ENCODE measurements at regions not wholly inside any gene's neighbourhood (a gene's known extent, or its start where the extent isn't known, plus 50 kb on each side); places are given as distances from the start of the nearest gene placed in this dataset.

DNA sequence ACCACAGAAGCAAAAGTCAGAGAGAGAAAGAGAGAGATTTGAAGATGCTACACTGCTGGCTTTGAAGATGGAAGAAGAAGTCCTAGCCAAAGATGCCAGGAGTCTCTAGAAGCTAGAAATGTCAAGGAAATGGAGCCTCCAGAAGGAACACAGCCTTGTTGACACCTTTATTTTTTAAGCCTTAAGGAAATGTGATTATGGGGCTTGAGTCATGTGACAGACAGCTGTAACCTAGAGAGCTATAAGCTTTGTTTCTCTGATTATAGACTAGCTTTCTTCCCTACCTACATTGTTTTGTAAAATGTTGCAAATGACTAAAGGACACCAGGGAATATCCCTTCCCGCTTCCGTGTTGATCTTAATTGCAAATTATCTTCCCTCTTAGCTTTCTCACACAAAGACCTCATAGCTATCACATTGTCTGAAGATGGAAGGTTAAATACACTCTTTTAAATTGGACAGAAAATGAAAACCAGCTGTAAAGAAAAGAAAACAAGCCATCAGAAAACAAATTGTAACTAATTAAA is 199.9 kb downstream of the ARHGAP12 start:
- no peaks in the 10 kb centered on the region for H3K36me3 ChIP-seq
- H3K4me3 ChIP-seq, result no peak overlapping the region
- intact Hi-C loops (cut with DNase I), result no loop called here
- 45 to 50% methylated on average over 2 of the region's 2 CpGs for WGBS, 2 donors
- H3K4me1 ChIP-seq, result no peaks in the 10 kb centered on the region
- H3K9me3 ChIP-seq, result peaks cover 0 to 8% (median 0%) of the 10 kb centered on the region in 11 donors
- no peak for DNase-seq
- H3K27ac ChIP-seq, result no peak overlapping the region
- TF ChIP-seq, protein P1, sequence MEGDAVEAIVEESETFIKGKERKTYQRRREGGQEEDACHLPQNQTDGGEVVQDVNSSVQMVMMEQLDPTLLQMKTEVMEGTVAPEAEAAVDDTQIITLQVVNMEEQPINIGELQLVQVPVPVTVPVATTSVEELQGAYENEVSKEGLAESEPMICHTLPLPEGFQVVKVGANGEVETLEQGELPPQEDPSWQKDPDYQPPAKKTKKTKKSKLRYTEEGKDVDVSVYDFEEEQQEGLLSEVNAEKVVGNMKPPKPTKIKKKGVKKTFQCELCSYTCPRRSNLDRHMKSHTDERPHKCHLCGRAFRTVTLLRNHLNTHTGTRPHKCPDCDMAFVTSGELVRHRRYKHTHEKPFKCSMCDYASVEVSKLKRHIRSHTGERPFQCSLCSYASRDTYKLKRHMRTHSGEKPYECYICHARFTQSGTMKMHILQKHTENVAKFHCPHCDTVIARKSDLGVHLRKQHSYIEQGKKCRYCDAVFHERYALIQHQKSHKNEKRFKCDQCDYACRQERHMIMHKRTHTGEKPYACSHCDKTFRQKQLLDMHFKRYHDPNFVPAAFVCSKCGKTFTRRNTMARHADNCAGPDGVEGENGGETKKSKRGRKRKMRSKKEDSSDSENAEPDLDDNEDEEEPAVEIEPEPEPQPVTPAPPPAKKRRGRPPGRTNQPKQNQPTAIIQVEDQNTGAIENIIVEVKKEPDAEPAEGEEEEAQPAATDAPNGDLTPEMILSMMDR (IDR thresholded peaks at IDR 0.05), result no peak
- no peaks in the 10 kb centered on the region for H3K27me3 ChIP-seq
- no peak for ATAC-seq

DNA sequence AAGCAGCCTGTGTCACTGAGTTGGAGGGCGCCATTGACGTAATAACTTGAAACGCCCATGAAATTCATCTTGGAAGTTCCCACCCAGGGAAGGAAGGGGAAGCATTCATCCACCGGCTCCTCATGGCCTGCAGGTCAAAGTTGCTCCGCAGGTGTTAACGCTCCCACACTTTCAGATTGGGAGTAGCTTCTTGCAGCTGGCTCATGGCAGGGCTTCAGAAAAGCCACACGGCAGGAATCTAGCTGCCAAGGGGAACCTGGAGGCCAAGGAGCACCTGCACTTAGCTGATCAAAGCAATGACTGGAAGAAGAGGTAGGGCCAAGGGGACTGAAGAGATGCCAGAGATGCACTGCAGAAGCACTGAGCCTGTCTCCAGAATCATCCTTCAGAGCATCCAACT is 203.2 kb downstream of the ARHGAP12 start:
- no peak for DNase-seq
- Histone ChIP-seq H3K4me3 (no peak overlapping the region), H3K27me3 (no peaks in the 10 kb centered on the region), H3K9me3 (peaks cover 0 to 8% (median 0%) of the 10 kb centered on the region in 11 donors), H3K4me1 (peaks cover 0 to 7% (median 0%) of the 10 kb centered on the region in 9 donors), H3K27ac (no peak overlapping the region), H3K36me3 (no peaks in the 10 kb centered on the region)
- intact Hi-C loops (cut with DNase I), result no loop called here
- no peak for ATAC-seq
- TF ChIP-seq, protein P1 (IDR thresholded peaks at IDR 0.05), result no peak
- 92 to 94% methylated on average over 7 of the region's 7 CpGs for WGBS, 2 donors

DNA sequence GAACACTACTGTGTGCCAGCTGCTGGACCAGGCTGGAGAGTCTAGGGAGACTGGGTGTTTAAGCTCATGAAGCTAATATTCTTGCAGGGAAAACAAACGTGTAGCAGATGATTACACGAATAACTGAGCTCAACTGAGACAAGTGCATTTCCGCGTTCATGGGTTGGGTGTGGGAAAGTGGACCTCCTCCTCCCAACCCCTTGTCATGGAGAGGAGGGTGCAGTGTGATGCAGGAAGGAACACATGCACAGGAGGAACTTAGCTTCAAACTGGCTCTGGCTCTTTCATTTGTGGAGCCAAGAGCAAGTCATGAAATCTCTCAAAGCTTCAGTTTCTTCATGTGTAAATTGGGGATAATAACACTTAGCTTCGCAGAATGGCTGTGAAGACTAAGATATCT is 204.3 kb downstream of the ARHGAP12 start:
- intact Hi-C loops (cut with DNase I), result no loop called here
- ATAC-seq, result no peak
- DNase-seq, result no peak
- Histone ChIP-seq H3K36me3 (no peaks in the 10 kb centered on the region), H3K27me3 (no peaks in the 10 kb centered on the region), H3K4me3 (no peak overlapping the region), H3K9me3 (peaks cover 0 to 8% (median 0%) of the 10 kb centered on the region in 11 donors), H3K4me1 (peaks cover 0 to 7% (median 0%) of the 10 kb centered on the region in 9 donors), H3K27ac (no peak overlapping the region)
- TF ChIP-seq, protein P1 (IDR thresholded peaks at IDR 0.05), result no peak
- WGBS, 2 donors, result 85 to 86% methylated on average over 5 of the region's 5 CpGs

DNA sequence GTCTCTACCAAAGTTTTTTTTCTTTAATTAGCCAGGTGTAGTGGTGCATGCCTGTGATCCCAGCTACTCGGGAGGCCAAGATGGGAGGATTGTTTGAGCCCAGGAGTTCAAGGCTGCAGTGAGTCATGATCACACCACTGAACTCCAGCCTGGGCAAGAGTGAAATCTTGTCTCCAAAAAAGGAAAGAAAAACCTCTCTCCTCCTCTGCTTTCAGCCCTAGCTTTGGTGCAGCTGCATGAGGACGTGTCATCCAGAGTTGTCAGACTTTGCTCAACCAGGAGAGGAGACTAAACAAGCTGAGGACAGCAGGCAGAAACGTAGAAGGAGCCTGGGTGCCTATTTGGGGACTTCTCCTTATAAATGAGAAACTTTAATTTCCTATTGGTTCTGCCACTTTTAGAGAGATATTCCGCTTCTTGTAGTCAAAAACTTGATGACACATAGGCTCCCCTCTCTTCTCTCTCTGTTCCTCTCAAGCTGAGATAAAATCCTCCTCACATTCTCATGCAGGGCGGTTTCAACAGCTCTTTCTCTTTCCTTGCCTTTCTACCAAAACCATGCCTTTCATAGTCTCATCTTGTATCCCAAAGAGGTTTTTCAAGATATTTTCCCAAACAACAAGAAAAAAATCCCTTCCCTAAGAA is 205.4 kb downstream of the ARHGAP12 start:
- WGBS, 2 donors, result 77 to 79% methylated on average over 5 of the region's 5 CpGs
- H3K27ac ChIP-seq, result peak overlapping the region in 2 of 10 donors; percentile 12 to 15
- peaks cover 0 to 4% (median 0%) of the 10 kb centered on the region in 11 donors for H3K9me3 ChIP-seq
- DNase-seq, result no peak
- intact Hi-C loops (cut with DNase I), result no loop called here
- H3K27me3 ChIP-seq, result no peaks in the 10 kb centered on the region
- TF ChIP-seq, protein P1 (IDR thresholded peaks at IDR 0.05), result no peak
- H3K4me1 ChIP-seq, result peaks cover 0 to 7% (median 0%) of the 10 kb centered on the region in 9 donors
- H3K36me3 ChIP-seq, result no peaks in the 10 kb centered on the region
- H3K4me3 ChIP-seq, result no peak overlapping the region
- ATAC-seq, result peak in 4 of 8 donors; percentile 21 to 50 (median 39)

Data from heart right ventricle (tissue), 16 donors.